ENCODE measurements at regions not wholly inside any gene's neighbourhood (a gene's known extent, or its start where the extent isn't known, plus 50 kb on each side); places are given as distances from the start of the nearest gene placed in this dataset.

DNA sequence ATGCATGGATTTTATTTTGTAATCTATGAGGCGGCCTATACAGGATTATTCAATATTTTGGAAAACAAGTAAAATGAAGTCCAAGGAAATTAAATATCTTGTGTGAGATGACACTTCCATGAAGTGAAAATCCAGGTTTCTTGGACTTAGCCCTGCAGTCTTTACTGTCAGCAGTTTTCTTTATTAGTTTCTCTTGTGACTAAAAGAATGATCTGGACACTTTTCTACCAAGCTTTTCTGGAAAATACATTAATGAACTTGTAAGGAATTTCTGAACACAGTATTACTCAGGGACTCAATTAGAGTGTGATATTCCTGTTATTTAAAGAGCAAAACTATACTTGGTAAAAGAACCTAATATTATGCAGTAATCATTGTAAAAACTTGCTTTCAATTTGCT is 610.4 kb upstream of the SLC8A1 start:
- no peak overlapping the region for H3K4me3 ChIP-seq (replicated peaks in 1 of 4; ENCODE audit: control extremely low read depth in 1 of 4, insufficient read depth in 1 of 4, low read depth in 3 of 4, low read length in 4 of 4)
- no peak overlapping the region for H3K9ac ChIP-seq (ENCODE audit: insufficient read depth, low read length)
- H3K9me3 ChIP-seq (ENCODE audit: control insufficient read depth, insufficient read depth, low read depth, low read length): no peaks in the 10 kb centered on the region
- no peaks in the 10 kb centered on the region for H3K4me1 ChIP-seq (ENCODE audit: control insufficient read depth, extremely low read depth, insufficient read depth, low read length)
- no peaks in the 10 kb centered on the region for H3K79me2 ChIP-seq (ENCODE audit: control insufficient read depth, insufficient read depth, low read length)
- H4K20me1 ChIP-seq (ENCODE audit: control insufficient read depth, extremely low read depth, insufficient read depth, low read length): no peaks in the 10 kb centered on the region
- TF ChIP-seq EZH2 (IDR thresholded peaks at IDR 0.05; ENCODE audit: low read length, missing control alignments): no peak
- TF ChIP-seq, protein P1, sequence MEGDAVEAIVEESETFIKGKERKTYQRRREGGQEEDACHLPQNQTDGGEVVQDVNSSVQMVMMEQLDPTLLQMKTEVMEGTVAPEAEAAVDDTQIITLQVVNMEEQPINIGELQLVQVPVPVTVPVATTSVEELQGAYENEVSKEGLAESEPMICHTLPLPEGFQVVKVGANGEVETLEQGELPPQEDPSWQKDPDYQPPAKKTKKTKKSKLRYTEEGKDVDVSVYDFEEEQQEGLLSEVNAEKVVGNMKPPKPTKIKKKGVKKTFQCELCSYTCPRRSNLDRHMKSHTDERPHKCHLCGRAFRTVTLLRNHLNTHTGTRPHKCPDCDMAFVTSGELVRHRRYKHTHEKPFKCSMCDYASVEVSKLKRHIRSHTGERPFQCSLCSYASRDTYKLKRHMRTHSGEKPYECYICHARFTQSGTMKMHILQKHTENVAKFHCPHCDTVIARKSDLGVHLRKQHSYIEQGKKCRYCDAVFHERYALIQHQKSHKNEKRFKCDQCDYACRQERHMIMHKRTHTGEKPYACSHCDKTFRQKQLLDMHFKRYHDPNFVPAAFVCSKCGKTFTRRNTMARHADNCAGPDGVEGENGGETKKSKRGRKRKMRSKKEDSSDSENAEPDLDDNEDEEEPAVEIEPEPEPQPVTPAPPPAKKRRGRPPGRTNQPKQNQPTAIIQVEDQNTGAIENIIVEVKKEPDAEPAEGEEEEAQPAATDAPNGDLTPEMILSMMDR (conservative IDR thresholded peaks at IDR 0.05 in 1 of 2, IDR thresholded peaks at IDR 0.05 in 1 of 2; ENCODE audit: low read depth in 1 of 2, low read length in 2 of 2): no peak
- no peaks in the 10 kb centered on the region for H3K36me3 ChIP-seq (ENCODE audit: control insufficient read depth, insufficient read depth, low read length)
- DNase-seq (ENCODE audit: low read depth in 2 of 2): no peak
- no peaks in the 10 kb centered on the region for H3K27me3 ChIP-seq (ENCODE audit: control insufficient read depth, insufficient read depth, low read length)
- H3K27ac ChIP-seq (ENCODE audit: insufficient read depth, low read length): no peak overlapping the region
- no peak overlapping the region for H3K4me2 ChIP-seq (ENCODE audit: extremely low read depth, insufficient read depth, low read length)
- no peak overlapping the region for H2AFZ ChIP-seq (ENCODE audit: low read length)

DNA sequence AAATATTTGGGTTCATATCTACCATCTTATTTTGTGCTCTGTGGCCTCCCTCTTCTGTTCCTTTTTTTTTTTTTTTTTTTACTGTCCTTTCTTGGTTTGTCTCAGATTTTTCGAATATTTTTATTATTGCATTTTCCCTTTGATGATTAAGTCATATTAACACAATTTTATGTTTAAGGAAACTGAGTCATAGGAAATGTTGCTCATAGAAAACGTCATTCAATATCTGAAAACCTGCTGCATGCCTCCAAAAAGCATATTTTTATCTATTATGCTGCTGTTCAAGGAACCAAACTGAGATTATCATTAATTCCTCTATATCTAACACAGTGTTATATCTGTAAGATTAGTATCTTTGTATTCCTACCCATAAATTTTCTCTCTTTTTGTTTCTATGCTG is 614.3 kb upstream of the SLC8A1 start:
- H3K4me3 ChIP-seq (replicated peaks in 1 of 4; ENCODE audit: control extremely low read depth in 1 of 4, insufficient read depth in 1 of 4, low read depth in 3 of 4, low read length in 4 of 4): no peak overlapping the region
- H3K27ac ChIP-seq (ENCODE audit: insufficient read depth, low read length): no peak overlapping the region
- no peaks in the 10 kb centered on the region for H3K79me2 ChIP-seq (ENCODE audit: control insufficient read depth, insufficient read depth, low read length)
- no peak overlapping the region for H3K4me2 ChIP-seq (ENCODE audit: extremely low read depth, insufficient read depth, low read length)
- DNase-seq (ENCODE audit: low read depth in 2 of 2): no peak
- no peak overlapping the region for H2AFZ ChIP-seq (ENCODE audit: low read length)
- no peaks in the 10 kb centered on the region for H3K27me3 ChIP-seq (ENCODE audit: control insufficient read depth, insufficient read depth, low read length)
- H3K9me3 ChIP-seq (ENCODE audit: control insufficient read depth, insufficient read depth, low read depth, low read length): no peaks in the 10 kb centered on the region
- no peak overlapping the region for H3K9ac ChIP-seq (ENCODE audit: insufficient read depth, low read length)
- TF ChIP-seq, protein P1 (conservative IDR thresholded peaks at IDR 0.05 in 1 of 2, IDR thresholded peaks at IDR 0.05 in 1 of 2; ENCODE audit: low read depth in 1 of 2, low read length in 2 of 2): no peak
- TF ChIP-seq EZH2 (IDR thresholded peaks at IDR 0.05; ENCODE audit: low read length, missing control alignments): no peak
- no peaks in the 10 kb centered on the region for H3K36me3 ChIP-seq (ENCODE audit: control insufficient read depth, insufficient read depth, low read length)
- H4K20me1 ChIP-seq (ENCODE audit: control insufficient read depth, extremely low read depth, insufficient read depth, low read length): no peaks in the 10 kb centered on the region
- H3K4me1 ChIP-seq (ENCODE audit: control insufficient read depth, extremely low read depth, insufficient read depth, low read length): no peaks in the 10 kb centered on the region

DNA sequence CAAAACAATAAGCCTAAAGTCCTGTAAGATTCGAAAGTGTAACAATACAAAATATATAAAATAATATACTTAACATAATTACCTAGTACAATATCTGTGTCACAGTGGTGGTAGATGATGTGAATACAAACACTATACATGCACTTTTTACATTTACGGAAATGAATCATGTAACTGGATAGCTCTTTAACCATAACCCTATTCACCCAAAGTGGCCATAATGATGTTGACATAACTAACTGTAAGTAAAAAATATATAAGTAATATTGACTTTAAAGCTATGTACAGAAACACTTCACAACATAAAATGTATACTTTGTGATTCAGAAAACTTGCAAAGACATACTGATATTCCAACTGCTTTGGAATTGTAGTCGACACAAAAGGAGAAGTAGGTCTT is 616.9 kb upstream of the SLC8A1 start:
- Histone ChIP-seq H3K27me3 (ENCODE audit: control insufficient read depth, insufficient read depth, low read length) (no peaks in the 10 kb centered on the region), H3K36me3 (ENCODE audit: control insufficient read depth, insufficient read depth, low read length) (no peaks in the 10 kb centered on the region), H3K9ac (ENCODE audit: insufficient read depth, low read length) (no peak overlapping the region)

More for the DNA sequence above, 616.9 kb upstream of the SLC8A1 start:
- no peak for DNase-seq (ENCODE audit: low read depth in 2 of 2)
- H3K4me1 ChIP-seq (ENCODE audit: control insufficient read depth, extremely low read depth, insufficient read depth, low read length): no peaks in the 10 kb centered on the region
- H3K9me3 ChIP-seq (ENCODE audit: control insufficient read depth, insufficient read depth, low read depth, low read length): no peaks in the 10 kb centered on the region
- H3K27ac ChIP-seq (ENCODE audit: insufficient read depth, low read length): no peak overlapping the region
- TF ChIP-seq, protein P1 (conservative IDR thresholded peaks at IDR 0.05 in 1 of 2, IDR thresholded peaks at IDR 0.05 in 1 of 2; ENCODE audit: low read depth in 1 of 2, low read length in 2 of 2): no peak
- TF ChIP-seq EZH2 (IDR thresholded peaks at IDR 0.05; ENCODE audit: low read length, missing control alignments): no peak
- H3K79me2 ChIP-seq (ENCODE audit: control insufficient read depth, insufficient read depth, low read length): no peaks in the 10 kb centered on the region
- H3K4me3 ChIP-seq (replicated peaks in 1 of 4; ENCODE audit: control extremely low read depth in 1 of 4, insufficient read depth in 1 of 4, low read depth in 3 of 4, low read length in 4 of 4): no peak overlapping the region
- H2AFZ ChIP-seq (ENCODE audit: low read length): no peak overlapping the region
- no peaks in the 10 kb centered on the region for H4K20me1 ChIP-seq (ENCODE audit: control insufficient read depth, extremely low read depth, insufficient read depth, low read length)
- H3K4me2 ChIP-seq (ENCODE audit: extremely low read depth, insufficient read depth, low read length): no peak overlapping the region

All from fibroblast of lung (primary cell).